K562 (cell line): ENCODE measurements at regions not wholly inside any gene's neighbourhood (a gene's known extent, or its start where the extent isn't known, plus 50 kb on each side); places are given as distances from the start of the nearest gene placed in this dataset.

Source experiments
- ATAC-seq: fragments of 200-7000 bp; cut with Tn5 transposase; 3 replicates; pipeline ENCODE4 v1.9.1; 2020; ENCODE audit warnings: moderate library complexity
- BruUV-seq: library from RNA; stranded (reverse); fragments of 400-500 nt; replicated peaks from 2 replicates; lab custom pipeline; 2021; lab: Mats Ljungman, UMichigan
- CTCF ChIA-PET: fragments of 300-600 bp; formaldehyde crosslinking; extraction: SDS; loops from one replicate; lab custom pipeline; 2021; ENCODE audit warnings: low intra/inter-chr PET ratio; lab: Yijun Ruan, JAX
- POLR2A ChIA-PET: fragments of 300-600, 350-650 bp; sonication (Branson Sonifier 250); formaldehyde crosslinking; extraction: SDS; loops from one replicate; lab custom pipeline; 2021; ENCODE audit warnings: antibody characterized with exemption, inconsistent platforms; lab: Yijun Ruan, JAX
- DNase-seq, 4 experiments: peaks; one replicate each; pipeline versions ENCODE4 v3.0.0 to v3.0.0-alpha.2; 2011 to 2018; ENCODE audit warnings: low spot score in 3 of 4, mixed read lengths in 3 of 4; ENCODE audit errors: extremely low read depth in 1 of 4
- FAIRE-seq: peaks from 2 replicates; lab custom pipeline; 2011; peaks lifted over from hg19 to GRCh38; lab: Jason Lieb, UNC
- H2AFZ ChIP-seq: 2 replicates; pipeline ENCODE4 v1.6.0; 2011; ENCODE audit warnings: low read depth, low read length, control low read depth, inconsistent platforms
- H3K27ac ChIP-seq: fragments of 200-600 bp; 3 replicates; pipeline ENCODE4 v1.8.0; 2011; ENCODE audit warnings: low read depth, mild to moderate bottlenecking, control low read depth, inconsistent platforms, low read length, moderate library complexity, mixed read lengths; ENCODE audit errors: extremely low read depth
- H3K27me3 ChIP-seq, 2 experiments: fragments of 300-600 bp in 1 of 2; 2 replicates in 1 of 2; 3 replicates in 1 of 2; pipeline versions ENCODE4 v1.6.0 to v1.8.0; 2011; ENCODE audit warnings: inconsistent platforms in 2 of 2, low read length in 2 of 2, mild to moderate bottlenecking in 1 of 2, mixed read lengths in 1 of 2, moderate library complexity in 1 of 2; ENCODE audit not compliant: control insufficient read depth in 2 of 2, insufficient read depth in 2 of 2
- H3K36me3 ChIP-seq: fragments of 300-600 bp; 3 replicates; pipeline ENCODE4 v1.8.0; 2011; ENCODE audit warnings: mild to moderate bottlenecking, low read length, inconsistent platforms; ENCODE audit not compliant: control insufficient read depth, insufficient read depth
- H3K4me1 ChIP-seq, 2 experiments: fragments of 200-600 bp in 1 of 2; replicated peaks in 1 of 2; 2 replicates in 1 of 2; 3 replicates in 1 of 2; pipeline versions ENCODE4 v1.5.1 to v1.8.0; 2011; ENCODE audit warnings: inconsistent platforms in 2 of 2, low read length in 2 of 2, mild to moderate bottlenecking in 1 of 2, mixed read lengths in 1 of 2, moderate library complexity in 1 of 2; ENCODE audit not compliant: control insufficient read depth in 2 of 2, insufficient read depth in 2 of 2
- H3K4me2 ChIP-seq: 2 replicates; pipeline ENCODE4 v1.6.1; 2011; ENCODE audit warnings: low read length, control low read depth, inconsistent platforms, mixed read lengths; ENCODE audit not compliant: insufficient read depth
- H3K4me3 ChIP-seq: fragments of 200-600 bp; sonication (generic), shearing (Covaris generic); 2 replicates; pipeline ENCODE4 v1.5.1; 2016; ENCODE audit warnings: control low read depth, inconsistent platforms
- H3K79me2 ChIP-seq: fragments of 200-600 bp; 3 replicates; pipeline ENCODE4 v1.8.0; 2011; ENCODE audit warnings: low read length, inconsistent platforms; ENCODE audit not compliant: control insufficient read depth, insufficient read depth
- H3K9ac ChIP-seq, 2 experiments: 2 replicates each; pipeline versions ENCODE4 v1.6.0 to v1.6.1; 2011; ENCODE audit warnings: low read depth in 2 of 2, low read length in 2 of 2, control low read depth in 1 of 2, inconsistent platforms in 1 of 2, mild to moderate bottlenecking in 1 of 2, mixed read lengths in 1 of 2; ENCODE audit not compliant: insufficient read depth in 1 of 2
- H3K9me1 ChIP-seq: one replicate; pipeline ENCODE4 v1.6.0; 2011; ENCODE audit warnings: inconsistent platforms, mild to moderate bottlenecking, low read length, moderate library complexity; ENCODE audit not compliant: control insufficient read depth, insufficient read depth
- H3K9me3 ChIP-seq: replicated peaks from 2 replicates; pipeline ENCODE4 v1.5.1; 2011; ENCODE audit warnings: low read depth, low read length, inconsistent platforms; ENCODE audit not compliant: control insufficient read depth, insufficient read depth
- H4K20me1 ChIP-seq: replicated peaks from 2 replicates; pipeline ENCODE4 v1.6.1; 2011; ENCODE audit warnings: low read length, inconsistent platforms, mixed read lengths; ENCODE audit not compliant: control insufficient read depth, insufficient read depth
- BCLAF1 ChIP-seq, 2 experiments: fragments of 450-650 bp in 1 of 2; IDR thresholded peaks; 2 replicates each; pipeline ENCODE4 v1.6.1; 2011 to 2017; ENCODE audit warnings: low read depth in 2 of 2, antibody characterized with exemption in 1 of 2, borderline replicate concordance in 1 of 2, low read length in 1 of 2, mild to moderate bottlenecking in 1 of 2, mixed read lengths in 1 of 2; ENCODE audit not compliant: control insufficient read depth in 1 of 2
- DMBX1 ChIP-seq: fragments of 250-450 bp; sonication (Bioruptor Pico); IDR thresholded peaks from 2 replicates; pipeline ENCODE4 v1.8.0; 2022; ENCODE audit warnings: inconsistent platforms, mild to moderate bottlenecking, moderate library complexity, borderline replicate concordance
- EZH2 ChIP-seq: IDR thresholded peaks from 2 replicates; pipeline ENCODE4 v1.6.1; 2012; ENCODE audit warnings: low read depth, mild to moderate bottlenecking, inconsistent platforms, low read length, borderline replicate concordance
- KDM5B ChIP-seq: fragments of 200-600 bp; sonication (generic); IDR thresholded peaks from 2 replicates; pipeline ENCODE4 v1.6.1; 2012; ENCODE audit warnings: low read depth, mild to moderate bottlenecking, moderate library complexity, low read length, control low read depth, inconsistent platforms; ENCODE audit not compliant: insufficient replicate concordance
- RBBP5 ChIP-seq: fragments of 200-600 bp; sonication (generic); IDR thresholded peaks from 2 replicates; pipeline ENCODE4 v1.6.1; 2012; ENCODE audit warnings: borderline replicate concordance, mild to moderate bottlenecking, low read length, control low read depth, inconsistent platforms; ENCODE audit not compliant: insufficient read depth, poor library complexity, severe bottlenecking
- SAP30 ChIP-seq: fragments of 200-600 bp; sonication (generic); IDR thresholded peaks from 2 replicates; pipeline ENCODE4 v1.6.1; 2012; ENCODE audit warnings: borderline replicate concordance, low read depth, mild to moderate bottlenecking, moderate library complexity, low read length, control low read depth, inconsistent platforms; ENCODE audit not compliant: insufficient read depth, poor library complexity, severe bottlenecking
- ZC3H4 ChIP-seq: sonication (generic); formaldehyde crosslinking; IDR thresholded peaks from 2 replicates; pipeline ENCODE4 v1.9.0; 2021; ENCODE audit warnings: missing genetic modification reagents, borderline replicate concordance
- ZNF318 ChIP-seq, 2 experiments: fragments of 450-650 bp; IDR thresholded peaks; 2 replicates each; pipeline ENCODE4 v1.6.1; 2016; ENCODE audit warnings: mild to moderate bottlenecking in 2 of 2, borderline replicate concordance in 1 of 2, low read depth in 1 of 2, moderate library complexity in 1 of 2
- ZNF561 ChIP-seq: fragments of 450-650 bp; formaldehyde crosslinking; conservative IDR thresholded peaks from 2 replicates; pipeline ENCODE4 v1.4.0; 2020; ENCODE audit warnings: mild to moderate bottlenecking, moderate library complexity
- WGBS: fragments of 100-300 bp; shearing (Covaris generic); methylation state at CpG from one replicate; pipeline ENCODE4 v1.1.6; 2016; ENCODE audit warnings: low coverage, mixed read lengths; ENCODE audit not compliant: insufficient coverage; ENCODE audit errors: missing lambda C conversion rate; 5-methylcytosine and 5-hydroxymethylcytosine counted together
- in situ Hi-C: fragments of 300-500 bp; cut with MboI; formaldehyde crosslinking; loops from 4 replicates; pipeline ENCODE4 v1.15.0; 2018; ENCODE audit warnings: inconsistent platforms, mixed read lengths
- intact Hi-C: fragments of 100-400 bp; cut with micrococcal nuclease; formaldehyde crosslinking; loops from 2 replicates; pipeline ENCODE4 v1.14.2; 2022

GRCh38 chrX:125089761-125090445 lies 229.8 kb upstream of the TEX13C start:
- Histone ChIP-seq H3K79me2 (no peaks in the 10 kb centered on the region), H4K20me1 (no peaks in the 10 kb centered on the region), H3K36me3 (no peaks in the 10 kb centered on the region), H3K9ac (no peak overlapping the region), H3K9me1 (no peaks in the 10 kb centered on the region), H3K27me3 (no peaks in the 10 kb centered on the region), H3K4me2 (no peak overlapping the region), H3K4me1 (no peaks in the 10 kb centered on the region), H3K9me3 (no peaks in the 10 kb centered on the region), H2AFZ (no peak overlapping the region), H3K27ac (no peak overlapping the region), H3K4me3 (no peak overlapping the region)
- ChIA-PET CTCF (no interaction called here), POLR2A (no interaction called here)
- FAIRE-seq (no peak), ATAC-seq (no peak), DNase-seq (no peak)
- intact Hi-C loops (no loop called here), in situ Hi-C loops (no loop called here)
- BruUV-seq, result no TSS peak
- 56% methylated on average over 7 of the region's 7 CpGs for WGBS
- TF ChIP-seq EZH2 (no peak), ZC3H4 (CRISPR knock-in tag) (no peak), ZNF318 (IDR thresholded peaks at IDR 0.05; ENCODE audit: borderline replicate concordance in 1 of 2, low read depth in 1 of 2) (no peak), ZNF561 (CRISPR knock-in tag) (no peak), SAP30 (no peak), KDM5B (no peak), RBBP5 (no peak), DMBX1 (CRISPR knock-in tag) (no peak), BCLAF1 (IDR thresholded peaks at IDR 0.05; ENCODE audit: borderline replicate concordance in 1 of 2, control insufficient read depth in 1 of 2, low read depth in 2 of 2, low read length in 1 of 2) (no peak)
